ENCODE measurements at regions not wholly inside any gene's neighbourhood (a gene's known extent, or its start where the extent isn't known, plus 50 kb on each side); places are given as distances from the start of the nearest gene placed in this dataset.
A peak's percentile ranks its signal among the peaks of the same experiment; 100 is the strongest.

GRCh38 chr1:95409901-95410300 is 175.9 kb downstream of the RWDD3 start:
- H3K9me3 ChIP-seq, result no peaks in the 10 kb centered on the region
- H3K79me2 ChIP-seq (ENCODE audit: insufficient read depth), result no peaks in the 10 kb centered on the region
- no peaks in the 10 kb centered on the region for H3K9me2 ChIP-seq
- no peaks in the 10 kb centered on the region for H4K20me1 ChIP-seq (ENCODE audit: insufficient read depth)
- WGBS (ENCODE audit: low lambda C conversion rate), result 8% methylated on average over 2 of the region's 3 CpGs
- no peak overlapping the region for H2AFZ ChIP-seq (ENCODE audit: low read depth)
- no peaks in the 10 kb centered on the region for H3F3A ChIP-seq (replicated peaks; ENCODE audit: insufficient read depth)
- no peak overlapping the region for H3K4me2 ChIP-seq
- H3K4me1 ChIP-seq (ENCODE audit: control insufficient read depth in 1 of 2, insufficient read depth in 2 of 2, low read depth in 1 of 2, low read length in 1 of 2), result peaks cover 0 to 13% of the 10 kb centered on the region in 2 experiments; a peak in 2 of 4 replicates
- POLR2A ChIA-PET, result no interaction called here
- H3K27me3 ChIP-seq (ENCODE audit: insufficient read depth), result no peaks in the 10 kb centered on the region
- H3K36me3 ChIP-seq (replicated peaks in 1 of 2; ENCODE audit: control insufficient read depth in 1 of 2, insufficient read depth in 2 of 2, low read length in 1 of 2), result no peaks in the 10 kb centered on the region
- DNase-seq, result no peak
- no peak overlapping the region for H3K9ac ChIP-seq
- TF ChIP-seq USF1 (IDR thresholded peaks at IDR 0.05; ENCODE audit: borderline replicate concordance, low read depth) (no peak), EP300 (IDR thresholded peaks at IDR 0.05; ENCODE audit: borderline replicate concordance in 1 of 2, low read depth in 1 of 2, low read length in 1 of 2) (no peak), MEF2A (IDR thresholded peaks at IDR 0.05; ENCODE audit: borderline replicate concordance, low read depth) (no peak)
- peak overlapping the region in 1 of 2 experiments; percentile 71; a peak in 2 of 4 replicates for H3K27ac ChIP-seq (ENCODE audit: low read depth in 2 of 2, low read length in 1 of 2)
- no peak overlapping the region for H3K4me3 ChIP-seq (ENCODE audit: low read depth in 2 of 2, low read length in 1 of 2)
- CTCF ChIA-PET, result no interaction called here

DNA sequence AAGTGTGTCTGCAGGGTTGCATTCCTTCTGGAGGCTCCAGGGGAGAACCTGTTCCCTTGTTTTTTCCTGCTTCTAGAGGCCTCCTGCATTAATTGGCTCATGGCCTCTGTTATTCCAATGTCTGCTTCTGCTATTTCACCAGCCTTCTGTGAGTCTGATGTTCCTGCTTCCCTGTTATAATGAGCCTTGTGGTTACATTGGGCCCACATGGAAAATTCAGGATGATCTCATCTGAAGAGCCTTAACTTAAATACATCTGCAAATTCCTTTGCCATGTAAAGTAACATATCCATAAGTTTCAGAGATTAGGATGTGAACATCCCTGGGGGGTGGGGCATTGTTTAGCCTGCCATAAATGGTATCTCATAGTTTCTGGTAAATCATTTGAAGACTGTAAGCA is 181.1 kb downstream of the RWDD3 start:
- no peak overlapping the region for H3K4me2 ChIP-seq
- H3K9me3 ChIP-seq, result no peaks in the 10 kb centered on the region
- CTCF ChIA-PET, result interaction anchor here (1.5 kb wide), 1 partner anchor 11 kb away, joined by 5 read pairs; no protein-coding TSS in a partner anchor
- POLR2A ChIA-PET, result no interaction called here
- H3K79me2 ChIP-seq (ENCODE audit: insufficient read depth), result no peaks in the 10 kb centered on the region
- no peak overlapping the region for H3K4me3 ChIP-seq (ENCODE audit: low read depth in 2 of 2, low read length in 1 of 2)
- no peaks in the 10 kb centered on the region for H3F3A ChIP-seq (replicated peaks; ENCODE audit: insufficient read depth)
- H3K36me3 ChIP-seq (replicated peaks in 1 of 2; ENCODE audit: control insufficient read depth in 1 of 2, insufficient read depth in 2 of 2, low read length in 1 of 2), result no peaks in the 10 kb centered on the region
- no peaks in the 10 kb centered on the region; a peak in 1 of 4 replicates for H3K4me1 ChIP-seq (ENCODE audit: control insufficient read depth in 1 of 2, insufficient read depth in 2 of 2, low read depth in 1 of 2, low read length in 1 of 2)
- H3K27me3 ChIP-seq (ENCODE audit: insufficient read depth), result no peaks in the 10 kb centered on the region
- no peak overlapping the region for H2AFZ ChIP-seq (ENCODE audit: low read depth)
- H3K27ac ChIP-seq (ENCODE audit: low read depth in 2 of 2, low read length in 1 of 2), result no peak overlapping the region
- no peak overlapping the region for H3K9ac ChIP-seq
- no peaks in the 10 kb centered on the region for H4K20me1 ChIP-seq (ENCODE audit: insufficient read depth)
- DNase-seq, result no peak
- H3K9me2 ChIP-seq, result no peaks in the 10 kb centered on the region
- TF ChIP-seq, protein P1, sequence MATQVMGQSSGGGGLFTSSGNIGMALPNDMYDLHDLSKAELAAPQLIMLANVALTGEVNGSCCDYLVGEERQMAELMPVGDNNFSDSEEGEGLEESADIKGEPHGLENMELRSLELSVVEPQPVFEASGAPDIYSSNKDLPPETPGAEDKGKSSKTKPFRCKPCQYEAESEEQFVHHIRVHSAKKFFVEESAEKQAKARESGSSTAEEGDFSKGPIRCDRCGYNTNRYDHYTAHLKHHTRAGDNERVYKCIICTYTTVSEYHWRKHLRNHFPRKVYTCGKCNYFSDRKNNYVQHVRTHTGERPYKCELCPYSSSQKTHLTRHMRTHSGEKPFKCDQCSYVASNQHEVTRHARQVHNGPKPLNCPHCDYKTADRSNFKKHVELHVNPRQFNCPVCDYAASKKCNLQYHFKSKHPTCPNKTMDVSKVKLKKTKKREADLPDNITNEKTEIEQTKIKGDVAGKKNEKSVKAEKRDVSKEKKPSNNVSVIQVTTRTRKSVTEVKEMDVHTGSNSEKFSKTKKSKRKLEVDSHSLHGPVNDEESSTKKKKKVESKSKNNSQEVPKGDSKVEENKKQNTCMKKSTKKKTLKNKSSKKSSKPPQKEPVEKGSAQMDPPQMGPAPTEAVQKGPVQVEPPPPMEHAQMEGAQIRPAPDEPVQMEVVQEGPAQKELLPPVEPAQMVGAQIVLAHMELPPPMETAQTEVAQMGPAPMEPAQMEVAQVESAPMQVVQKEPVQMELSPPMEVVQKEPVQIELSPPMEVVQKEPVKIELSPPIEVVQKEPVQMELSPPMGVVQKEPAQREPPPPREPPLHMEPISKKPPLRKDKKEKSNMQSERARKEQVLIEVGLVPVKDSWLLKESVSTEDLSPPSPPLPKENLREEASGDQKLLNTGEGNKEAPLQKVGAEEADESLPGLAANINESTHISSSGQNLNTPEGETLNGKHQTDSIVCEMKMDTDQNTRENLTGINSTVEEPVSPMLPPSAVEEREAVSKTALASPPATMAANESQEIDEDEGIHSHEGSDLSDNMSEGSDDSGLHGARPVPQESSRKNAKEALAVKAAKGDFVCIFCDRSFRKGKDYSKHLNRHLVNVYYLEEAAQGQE (IDR thresholded peaks at IDR 0.05; ENCODE audit: low read depth, low read length), result no peak
- no peak for TF ChIP-seq TAF1 (IDR thresholded peaks at IDR 0.05; ENCODE audit: borderline replicate concordance, low read depth, low read length)
- TF ChIP-seq PBX3 (IDR thresholded peaks at IDR 0.05), result no peak
- no peak for TF ChIP-seq SMC3 (IDR thresholded peaks at IDR 0.05; ENCODE audit: low read depth, low read length)
- TF ChIP-seq GATA2 (CRISPR knock-in tag; IDR thresholded peaks at IDR 0.05), result no peak
- TF ChIP-seq CHD2 (IDR thresholded peaks at IDR 0.05; ENCODE audit: low read length, partially characterized antibody), result no peak
- no peak for TF ChIP-seq JUND (IDR thresholded peaks at IDR 0.05)
- TF ChIP-seq EP300 (IDR thresholded peaks at IDR 0.05; ENCODE audit: borderline replicate concordance in 1 of 2, low read depth in 1 of 2, low read length in 1 of 2), result no peak
- no peak for TF ChIP-seq MXI1 (IDR thresholded peaks at IDR 0.05; ENCODE audit: low read depth, low read length)
- TF ChIP-seq TEAD4 (IDR thresholded peaks at IDR 0.05; ENCODE audit: borderline replicate concordance, insufficient read depth), result no peak
- no peak for TF ChIP-seq FOXJ3 (CRISPR knock-in tag; IDR thresholded peaks at IDR 0.05)
- no peak for TF ChIP-seq TCF12 (IDR thresholded peaks at IDR 0.05)
- TF ChIP-seq EZH2phosphoT487 (IDR thresholded peaks at IDR 0.05; ENCODE audit: borderline replicate concordance, low read depth), result no peak
- TF ChIP-seq ELF1 (IDR thresholded peaks at IDR 0.05), result no peak
- no peak for TF ChIP-seq GABPA (IDR thresholded peaks at IDR 0.05; ENCODE audit: low read depth)
- TF ChIP-seq RCOR1 (IDR thresholded peaks at IDR 0.05; ENCODE audit: low read length), result no peak
- TF ChIP-seq NRF1 (IDR thresholded peaks at IDR 0.05; ENCODE audit: low read depth, low read length), result no peak
- TF ChIP-seq, protein P2, sequence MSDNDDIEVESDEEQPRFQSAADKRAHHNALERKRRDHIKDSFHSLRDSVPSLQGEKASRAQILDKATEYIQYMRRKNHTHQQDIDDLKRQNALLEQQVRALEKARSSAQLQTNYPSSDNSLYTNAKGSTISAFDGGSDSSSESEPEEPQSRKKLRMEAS (IDR thresholded peaks at IDR 0.05; ENCODE audit: low read depth), result no peak

All from SK-N-SH (cell line).